GM23338 (cell line): ENCODE measurements at regions not wholly inside any gene's neighbourhood (a gene's known extent, or its start where the extent isn't known, plus 50 kb on each side); places are given as distances from the start of the nearest gene placed in this dataset.

Experiments
- ATAC-seq: fragments of 200-7000 bp; cut with Tn5 transposase; 3 replicates; pipeline ENCODE4 v1.9.1; 2020
- DNase-seq: peaks from one replicate; pipeline ENCODE4 v3.0.0-alpha.2; 2015; ENCODE audit warnings: low spot score
- H2AFZ ChIP-seq: fragments of 200-600 bp; sonication (generic); 2 replicates; pipeline ENCODE4 v1.8.0; 2016; ENCODE audit warnings: antibody characterized with exemption, mild to moderate bottlenecking, moderate library complexity
- H3F3A ChIP-seq: fragments of 200-600 bp; sonication (generic); replicated peaks from 2 replicates; pipeline ENCODE4 v1.8.0; 2017; ENCODE audit warnings: antibody characterized with exemption, mixed run types, low read depth
- H3K27ac ChIP-seq: fragments of 200-600 bp; sonication (generic); 2 replicates; pipeline ENCODE4 v1.6.1; 2016; ENCODE audit warnings: low read depth
- H3K27me3 ChIP-seq: fragments of 200-600 bp; sonication (generic); 2 replicates; pipeline ENCODE4 v1.8.0; 2016; ENCODE audit warnings: mild to moderate bottlenecking, mixed run types, moderate library complexity; ENCODE audit not compliant: insufficient read depth
- H3K36me3 ChIP-seq: fragments of 200-600 bp; sonication (generic); 2 replicates; pipeline ENCODE4 v1.8.0; 2016; ENCODE audit warnings: mild to moderate bottlenecking; ENCODE audit not compliant: insufficient read depth
- H3K4me1 ChIP-seq: fragments of 200-600 bp; sonication (generic); 2 replicates; pipeline ENCODE4 v1.8.0; 2016; ENCODE audit warnings: mild to moderate bottlenecking, moderate library complexity; ENCODE audit not compliant: insufficient read depth
- H3K4me2 ChIP-seq: fragments of 200-600 bp; sonication (generic); 2 replicates; pipeline ENCODE4 v1.7.1; 2017; ENCODE audit warnings: mixed run types
- H3K4me3 ChIP-seq: fragments of 200-600 bp; sonication (generic); 2 replicates; pipeline ENCODE4 v1.6.1; 2016; ENCODE audit warnings: mixed run types
- H3K79me2 ChIP-seq: fragments of 200-600 bp; sonication (generic); replicated peaks from 2 replicates; pipeline ENCODE4 v1.8.0; 2017; ENCODE audit warnings: mild to moderate bottlenecking; ENCODE audit not compliant: insufficient read depth
- H3K9me2 ChIP-seq: fragments of 200-600 bp; sonication (generic); 2 replicates; pipeline ENCODE4 v1.8.0; 2017; ENCODE audit not compliant: insufficient read depth
- H4K20me1 ChIP-seq: fragments of 200-600 bp; sonication (generic); replicated peaks from 2 replicates; pipeline ENCODE4 v1.8.0; 2017; ENCODE audit warnings: mild to moderate bottlenecking; ENCODE audit not compliant: insufficient read depth
- H3K27ac Mint-ChIP-seq: 2 replicates; pipeline ENCODE4 v1.8.0; 2020; ENCODE audit warnings: inconsistent platforms, mild to moderate bottlenecking, moderate library complexity, mixed read lengths
- H3K27me3 Mint-ChIP-seq: 3 replicates; pipeline ENCODE4 v1.8.0; 2022; ENCODE audit warnings: low read depth, mild to moderate bottlenecking, moderate library complexity, mixed read lengths, inconsistent platforms; ENCODE audit not compliant: insufficient read depth, poor library complexity
- H3K36me3 Mint-ChIP-seq: 3 replicates; pipeline ENCODE4 v1.8.0; 2021; ENCODE audit warnings: low read depth, mild to moderate bottlenecking, inconsistent platforms, moderate library complexity, mixed read lengths
- H3K4me1 Mint-ChIP-seq: 3 replicates; pipeline ENCODE4 v1.8.0; 2020; ENCODE audit warnings: mild to moderate bottlenecking, inconsistent platforms, mixed read lengths
- H3K4me3 Mint-ChIP-seq: 3 replicates; pipeline ENCODE4 v1.8.0; 2021; ENCODE audit warnings: moderate library complexity, mild to moderate bottlenecking, inconsistent platforms, mixed read lengths
- H3K9me3 Mint-ChIP-seq: 3 replicates; pipeline ENCODE4 v1.8.0; 2020; ENCODE audit warnings: moderate library complexity, mild to moderate bottlenecking, inconsistent platforms, mixed read lengths
- CREB1 ChIP-seq: fragments of 250-450 bp; sonication (Bioruptor Pico); IDR thresholded peaks from 2 replicates; pipeline ENCODE4 v1.5.0; 2020; ENCODE audit warnings: low read depth, mild to moderate bottlenecking, moderate library complexity
- EZH2 ChIP-seq: fragments of 200-600 bp; sonication (generic); IDR thresholded peaks from one replicate; pipeline ENCODE4 v1.8.0; 2017; ENCODE audit warnings: antibody characterized with exemption, mild to moderate bottlenecking, low read depth; ENCODE audit not compliant: unreplicated experiment
- EZH2phosphoT487 ChIP-seq: fragments of 200-600 bp; sonication (generic); IDR thresholded peaks from one replicate; pipeline ENCODE4 v1.8.1; 2018; ENCODE audit warnings: antibody characterized with exemption; ENCODE audit not compliant: unreplicated experiment
- JUNB ChIP-seq: IDR thresholded peaks from one replicate; pipeline ENCODE4 v1.6.1; 2016; ENCODE audit warnings: antibody characterized with exemption; ENCODE audit not compliant: unreplicated experiment
- NANOG ChIP-seq: IDR thresholded peaks from 2 replicates; pipeline ENCODE4 v1.6.1; 2016; ENCODE audit warnings: antibody characterized with exemption, borderline replicate concordance
- STAT1 ChIP-seq: IDR thresholded peaks from one replicate; pipeline ENCODE4 v1.6.1; 2016; ENCODE audit warnings: antibody characterized with exemption; ENCODE audit not compliant: unreplicated experiment
- ZNF114 ChIP-seq: fragments of 250-450 bp; sonication (Bioruptor Pico); IDR thresholded peaks from 2 replicates; pipeline ENCODE4 v1.5.0; 2020; ENCODE audit warnings: mild to moderate bottlenecking, moderate library complexity
- TF ChIP-seq, protein P1 (sequence below): IDR thresholded peaks from 2 replicates; pipeline ENCODE4 v1.6.1; 2016; ENCODE audit warnings: antibody characterized with exemption
- TF ChIP-seq, protein P2 (sequence below): fragments of 250-450 bp; sonication (Bioruptor Pico); IDR thresholded peaks from 2 replicates; pipeline ENCODE4 v1.5.0; 2020; ENCODE audit warnings: mild to moderate bottlenecking, moderate library complexity
- TF ChIP-seq, protein P3 (sequence below): IDR thresholded peaks from one replicate; pipeline ENCODE4 v1.6.1; 2018; ENCODE audit warnings: antibody characterized with exemption; ENCODE audit not compliant: unreplicated experiment
- TF ChIP-seq, protein P4 (sequence below), 2 experiments: fragments of 200-600 bp in 1 of 2; sonication (generic) in 1 of 2; conservative IDR thresholded peaks; 2 replicates each; pipeline versions ENCODE4 v1.5.1 to v1.6.1; 2016 to 2017; ENCODE audit warnings: antibody characterized with exemption in 2 of 2, low read depth in 2 of 2, mild to moderate bottlenecking in 2 of 2, moderate library complexity in 1 of 2

DNA sequence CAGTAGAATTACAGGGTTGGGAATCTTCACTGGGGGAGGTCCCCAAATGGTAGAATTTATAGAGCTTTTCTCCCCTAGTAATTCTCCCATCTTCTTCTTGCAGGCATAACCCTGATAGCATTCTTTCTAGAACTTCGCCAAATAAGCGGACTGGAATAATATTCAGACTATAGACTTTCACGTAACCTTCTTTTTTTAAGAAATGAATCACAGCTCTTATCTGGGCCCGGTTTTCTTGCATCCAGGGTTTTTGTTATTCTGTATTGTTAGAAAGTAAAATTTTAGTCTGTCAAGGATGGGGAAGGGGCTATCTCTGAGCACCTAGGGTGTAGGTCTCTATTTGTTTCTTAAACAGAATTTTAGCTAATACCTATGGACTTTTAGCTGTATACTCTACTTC, 476.8 kb upstream of the CITED2 start:
- Histone ChIP-seq H3K4me1 (peaks cover 5% of the 10 kb centered on the region), H3K27ac (no peak overlapping the region), H3F3A (no peaks in the 10 kb centered on the region), H3K79me2 (no peaks in the 10 kb centered on the region), H3K4me2 (no peak overlapping the region), H3K27me3 (no peaks in the 10 kb centered on the region), H3K36me3 (no peaks in the 10 kb centered on the region), H3K9me2 (no peaks in the 10 kb centered on the region; the same call in 1 of the 2 replicates), H3K4me3 (no peak overlapping the region), H2AFZ (no peak overlapping the region; the same call in 1 of the 2 replicates), H4K20me1 (no peaks in the 10 kb centered on the region)
- H3K9me3 Mint-ChIP-seq = no peaks in the 10 kb centered on the region
- H3K27me3 Mint-ChIP-seq = peaks cover 2% of the 10 kb centered on the region
- ATAC-seq (no peak), DNase-seq (no peak)
- H3K4me3 Mint-ChIP-seq = no peak overlapping the region
- TF ChIP-seq EZH2phosphoT487 = no peak
- no peak for TF ChIP-seq JUNB
- TF ChIP-seq, protein P1, sequence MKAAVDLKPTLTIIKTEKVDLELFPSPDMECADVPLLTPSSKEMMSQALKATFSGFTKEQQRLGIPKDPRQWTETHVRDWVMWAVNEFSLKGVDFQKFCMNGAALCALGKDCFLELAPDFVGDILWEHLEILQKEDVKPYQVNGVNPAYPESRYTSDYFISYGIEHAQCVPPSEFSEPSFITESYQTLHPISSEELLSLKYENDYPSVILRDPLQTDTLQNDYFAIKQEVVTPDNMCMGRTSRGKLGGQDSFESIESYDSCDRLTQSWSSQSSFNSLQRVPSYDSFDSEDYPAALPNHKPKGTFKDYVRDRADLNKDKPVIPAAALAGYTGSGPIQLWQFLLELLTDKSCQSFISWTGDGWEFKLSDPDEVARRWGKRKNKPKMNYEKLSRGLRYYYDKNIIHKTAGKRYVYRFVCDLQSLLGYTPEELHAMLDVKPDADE = no peak
- no peak for TF ChIP-seq ZNF114 (CRISPR knock-in tag)
- TF ChIP-seq, protein P2, sequence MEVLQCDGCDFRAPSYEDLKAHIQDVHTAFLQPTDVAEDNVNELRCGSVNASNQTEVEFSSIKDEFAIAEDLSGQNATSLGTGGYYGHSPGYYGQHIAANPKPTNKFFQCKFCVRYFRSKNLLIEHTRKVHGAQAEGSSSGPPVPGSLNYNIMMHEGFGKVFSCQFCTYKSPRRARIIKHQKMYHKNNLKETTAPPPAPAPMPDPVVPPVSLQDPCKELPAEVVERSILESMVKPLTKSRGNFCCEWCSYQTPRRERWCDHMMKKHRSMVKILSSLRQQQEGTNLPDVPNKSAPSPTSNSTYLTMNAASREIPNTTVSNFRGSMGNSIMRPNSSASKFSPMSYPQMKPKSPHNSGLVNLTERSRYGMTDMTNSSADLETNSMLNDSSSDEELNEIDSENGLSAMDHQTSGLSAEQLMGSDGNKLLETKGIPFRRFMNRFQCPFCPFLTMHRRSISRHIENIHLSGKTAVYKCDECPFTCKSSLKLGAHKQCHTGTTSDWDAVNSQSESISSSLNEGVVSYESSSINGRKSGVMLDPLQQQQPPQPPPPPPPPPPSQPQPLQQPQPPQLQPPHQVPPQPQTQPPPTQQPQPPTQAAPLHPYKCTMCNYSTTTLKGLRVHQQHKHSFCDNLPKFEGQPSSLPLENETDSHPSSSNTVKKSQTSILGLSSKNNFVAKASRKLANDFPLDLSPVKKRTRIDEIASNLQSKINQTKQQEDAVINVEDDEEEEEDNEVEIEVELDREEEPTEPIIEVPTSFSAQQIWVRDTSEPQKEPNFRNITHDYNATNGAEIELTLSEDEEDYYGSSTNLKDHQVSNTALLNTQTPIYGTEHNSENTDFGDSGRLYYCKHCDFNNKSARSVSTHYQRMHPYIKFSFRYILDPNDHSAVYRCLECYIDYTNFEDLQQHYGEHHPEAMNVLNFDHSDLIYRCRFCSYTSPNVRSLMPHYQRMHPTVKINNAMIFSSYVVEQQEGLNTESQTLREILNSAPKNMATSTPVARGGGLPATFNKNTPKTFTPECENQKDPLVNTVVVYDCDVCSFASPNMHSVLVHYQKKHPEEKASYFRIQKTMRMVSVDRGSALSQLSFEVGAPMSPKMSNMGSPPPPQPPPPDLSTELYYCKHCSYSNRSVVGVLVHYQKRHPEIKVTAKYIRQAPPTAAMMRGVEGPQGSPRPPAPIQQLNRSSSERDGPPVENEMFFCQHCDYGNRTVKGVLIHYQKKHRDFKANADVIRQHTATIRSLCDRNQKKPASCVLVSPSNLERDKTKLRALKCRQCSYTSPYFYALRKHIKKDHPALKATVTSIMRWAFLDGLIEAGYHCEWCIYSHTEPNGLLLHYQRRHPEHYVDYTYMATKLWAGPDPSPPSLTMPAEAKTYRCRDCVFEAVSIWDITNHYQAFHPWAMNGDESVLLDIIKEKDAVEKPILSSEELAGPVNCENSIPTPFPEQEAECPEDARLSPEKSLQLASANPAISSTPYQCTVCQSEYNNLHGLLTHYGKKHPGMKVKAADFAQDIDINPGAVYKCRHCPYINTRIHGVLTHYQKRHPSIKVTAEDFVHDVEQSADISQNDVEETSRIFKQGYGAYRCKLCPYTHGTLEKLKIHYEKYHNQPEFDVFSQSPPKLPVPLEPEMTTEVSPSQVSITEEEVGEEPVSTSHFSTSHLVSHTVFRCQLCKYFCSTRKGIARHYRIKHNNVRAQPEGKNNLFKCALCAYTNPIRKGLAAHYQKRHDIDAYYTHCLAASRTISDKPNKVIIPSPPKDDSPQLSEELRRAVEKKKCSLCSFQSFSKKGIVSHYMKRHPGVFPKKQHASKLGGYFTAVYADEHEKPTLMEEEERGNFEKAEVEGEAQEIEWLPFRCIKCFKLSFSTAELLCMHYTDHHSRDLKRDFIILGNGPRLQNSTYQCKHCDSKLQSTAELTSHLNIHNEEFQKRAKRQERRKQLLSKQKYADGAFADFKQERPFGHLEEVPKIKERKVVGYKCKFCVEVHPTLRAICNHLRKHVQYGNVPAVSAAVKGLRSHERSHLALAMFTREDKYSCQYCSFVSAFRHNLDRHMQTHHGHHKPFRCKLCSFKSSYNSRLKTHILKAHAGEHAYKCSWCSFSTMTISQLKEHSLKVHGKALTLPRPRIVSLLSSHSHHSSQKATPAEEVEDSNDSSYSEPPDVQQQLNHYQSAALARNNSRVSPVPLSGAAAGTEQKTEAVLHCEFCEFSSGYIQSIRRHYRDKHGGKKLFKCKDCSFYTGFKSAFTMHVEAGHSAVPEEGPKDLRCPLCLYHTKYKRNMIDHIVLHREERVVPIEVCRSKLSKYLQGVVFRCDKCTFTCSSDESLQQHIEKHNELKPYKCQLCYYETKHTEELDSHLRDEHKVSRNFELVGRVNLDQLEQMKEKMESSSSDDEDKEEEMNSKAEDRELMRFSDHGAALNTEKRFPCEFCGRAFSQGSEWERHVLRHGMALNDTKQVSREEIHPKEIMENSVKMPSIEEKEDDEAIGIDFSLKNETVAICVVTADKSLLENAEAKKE (CRISPR knock-in tag) = no peak
- no peak for TF ChIP-seq NANOG
- TF ChIP-seq EZH2 = no peak
- TF ChIP-seq, protein P3, sequence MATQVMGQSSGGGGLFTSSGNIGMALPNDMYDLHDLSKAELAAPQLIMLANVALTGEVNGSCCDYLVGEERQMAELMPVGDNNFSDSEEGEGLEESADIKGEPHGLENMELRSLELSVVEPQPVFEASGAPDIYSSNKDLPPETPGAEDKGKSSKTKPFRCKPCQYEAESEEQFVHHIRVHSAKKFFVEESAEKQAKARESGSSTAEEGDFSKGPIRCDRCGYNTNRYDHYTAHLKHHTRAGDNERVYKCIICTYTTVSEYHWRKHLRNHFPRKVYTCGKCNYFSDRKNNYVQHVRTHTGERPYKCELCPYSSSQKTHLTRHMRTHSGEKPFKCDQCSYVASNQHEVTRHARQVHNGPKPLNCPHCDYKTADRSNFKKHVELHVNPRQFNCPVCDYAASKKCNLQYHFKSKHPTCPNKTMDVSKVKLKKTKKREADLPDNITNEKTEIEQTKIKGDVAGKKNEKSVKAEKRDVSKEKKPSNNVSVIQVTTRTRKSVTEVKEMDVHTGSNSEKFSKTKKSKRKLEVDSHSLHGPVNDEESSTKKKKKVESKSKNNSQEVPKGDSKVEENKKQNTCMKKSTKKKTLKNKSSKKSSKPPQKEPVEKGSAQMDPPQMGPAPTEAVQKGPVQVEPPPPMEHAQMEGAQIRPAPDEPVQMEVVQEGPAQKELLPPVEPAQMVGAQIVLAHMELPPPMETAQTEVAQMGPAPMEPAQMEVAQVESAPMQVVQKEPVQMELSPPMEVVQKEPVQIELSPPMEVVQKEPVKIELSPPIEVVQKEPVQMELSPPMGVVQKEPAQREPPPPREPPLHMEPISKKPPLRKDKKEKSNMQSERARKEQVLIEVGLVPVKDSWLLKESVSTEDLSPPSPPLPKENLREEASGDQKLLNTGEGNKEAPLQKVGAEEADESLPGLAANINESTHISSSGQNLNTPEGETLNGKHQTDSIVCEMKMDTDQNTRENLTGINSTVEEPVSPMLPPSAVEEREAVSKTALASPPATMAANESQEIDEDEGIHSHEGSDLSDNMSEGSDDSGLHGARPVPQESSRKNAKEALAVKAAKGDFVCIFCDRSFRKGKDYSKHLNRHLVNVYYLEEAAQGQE = no peak
- no peak for TF ChIP-seq STAT1
- TF ChIP-seq, protein P4, sequence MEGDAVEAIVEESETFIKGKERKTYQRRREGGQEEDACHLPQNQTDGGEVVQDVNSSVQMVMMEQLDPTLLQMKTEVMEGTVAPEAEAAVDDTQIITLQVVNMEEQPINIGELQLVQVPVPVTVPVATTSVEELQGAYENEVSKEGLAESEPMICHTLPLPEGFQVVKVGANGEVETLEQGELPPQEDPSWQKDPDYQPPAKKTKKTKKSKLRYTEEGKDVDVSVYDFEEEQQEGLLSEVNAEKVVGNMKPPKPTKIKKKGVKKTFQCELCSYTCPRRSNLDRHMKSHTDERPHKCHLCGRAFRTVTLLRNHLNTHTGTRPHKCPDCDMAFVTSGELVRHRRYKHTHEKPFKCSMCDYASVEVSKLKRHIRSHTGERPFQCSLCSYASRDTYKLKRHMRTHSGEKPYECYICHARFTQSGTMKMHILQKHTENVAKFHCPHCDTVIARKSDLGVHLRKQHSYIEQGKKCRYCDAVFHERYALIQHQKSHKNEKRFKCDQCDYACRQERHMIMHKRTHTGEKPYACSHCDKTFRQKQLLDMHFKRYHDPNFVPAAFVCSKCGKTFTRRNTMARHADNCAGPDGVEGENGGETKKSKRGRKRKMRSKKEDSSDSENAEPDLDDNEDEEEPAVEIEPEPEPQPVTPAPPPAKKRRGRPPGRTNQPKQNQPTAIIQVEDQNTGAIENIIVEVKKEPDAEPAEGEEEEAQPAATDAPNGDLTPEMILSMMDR (conservative IDR thresholded peaks at IDR 0.05; ENCODE audit: low read depth in 2 of 2) = no peak
- no peak for TF ChIP-seq CREB1
- H3K27ac Mint-ChIP-seq = no peak overlapping the region
- peaks cover 15% of the 10 kb centered on the region for H3K4me1 Mint-ChIP-seq
- H3K36me3 Mint-ChIP-seq = no peaks in the 10 kb centered on the region
